GM18873 (cell line): ENCODE measurements at regions not wholly inside any gene's neighbourhood (a gene's known extent, or its start where the extent isn't known, plus 50 kb on each side); places are given as distances from the start of the nearest gene placed in this dataset.
"Not testable (repeated sequence)": the region's sequence is repeated elsewhere in the genome, so short reads cannot be mapped to it uniquely, and the experiment has no call there.

Source experiments
- ATAC-seq: cut with Tn5 transposase; IDR thresholded peaks from one replicate; pipeline ENCODE4 v1.9.1; 2021; ENCODE audit warnings: mild to moderate bottlenecking, moderate library complexity, moderate number of reproducible peaks; ENCODE audit not compliant: unreplicated experiment, low FRiP score

GRCh38 chr1:71345491-71345890, 264.7 kb upstream of the ZRANB2 start:
- no peak for ATAC-seq

GRCh38 chr1:71343686-71344416, 263.0 kb upstream of the ZRANB2 start:
- ATAC-seq: no peak

GRCh38 chr1:71339238-71339637, 258.4 kb upstream of the ZRANB2 start:
- no peak for ATAC-seq

GRCh38 chr1:71330991-71331390, 250.2 kb upstream of the ZRANB2 start:
- no peak for ATAC-seq

GRCh38 chr1:71324671-71325267, 243.9 kb upstream of the ZRANB2 start:
- no peak for ATAC-seq

GRCh38 chr1:71312545-71312944, 231.7 kb upstream of the ZRANB2 start:
- no peak for ATAC-seq

GRCh38 chr1:71311376-71311775, 230.5 kb upstream of the ZRANB2 start:
- ATAC-seq: no peak

- peak; percentile 52 for ATAC-seq
These were observed 226.6 kb upstream of the ZRANB2 start for GRCh38 chr1:71307451-71307850.

- no peak for ATAC-seq
These were observed 223.3 kb upstream of the ZRANB2 start for GRCh38 chr1:71304125-71304524.

- ATAC-seq: no peak
These were observed 222.8 kb upstream of the ZRANB2 start for GRCh38 chr1:71303617-71304041.

- no peak for ATAC-seq
These were observed 217.8 kb upstream of the ZRANB2 start for GRCh38 chr1:71298633-71299032.

- no peak for ATAC-seq
These were observed 215.8 kb upstream of the ZRANB2 start for GRCh38 chr1:71296551-71297134.

GRCh38 chr1:71295350-71295749, 214.5 kb upstream of the ZRANB2 start:
- ATAC-seq: no peak

GRCh38 chr1:71294178-71294577, 213.3 kb upstream of the ZRANB2 start:
- no peak for ATAC-seq

- no peak for ATAC-seq
These were observed 211.4 kb upstream of the ZRANB2 start for GRCh38 chr1:71292203-71292602.

GRCh38 chr1:71290506-71291237, 209.8 kb upstream of the ZRANB2 start:
- not testable (repeated sequence) for ATAC-seq

GRCh38 chr1:71285529-71285928, 204.7 kb upstream of the ZRANB2 start:
- no peak for ATAC-seq

- no peak for ATAC-seq
These were observed 195.6 kb upstream of the ZRANB2 start for GRCh38 chr1:71276466-71276865.

GRCh38 chr1:71273334-71273733, 192.5 kb upstream of the ZRANB2 start:
- no peak for ATAC-seq

- no peak for ATAC-seq
These were observed 189.6 kb upstream of the ZRANB2 start for GRCh38 chr1:71270394-71270915.

GRCh38 chr1:71269818-71270217, 189.0 kb upstream of the ZRANB2 start:
- no peak for ATAC-seq
